IMR-90 (cell line): ENCODE measurements at regions not wholly inside any gene's neighbourhood (a gene's known extent, or its start where the extent isn't known, plus 50 kb on each side); places are given as distances from the start of the nearest gene placed in this dataset.

ENCODE experiments used
- BHLHE40 ChIP-seq: fragments of 150-350 bp; IDR thresholded peaks from 2 replicates; pipeline ENCODE4 v1.6.1; 2016; ENCODE audit warnings: mild to moderate bottlenecking, low read depth, low read length
- CEBPB ChIP-seq: IDR thresholded peaks from 2 replicates; pipeline ENCODE4 v1.6.1; 2012; ENCODE audit warnings: low read depth, low read length, improper control_type of control experiment
- CTCF ChIP-seq: conservative IDR thresholded peaks from 2 replicates; pipeline ENCODE4 v1.5.1; 2012; ENCODE audit warnings: mild to moderate bottlenecking, low read depth, low read length, improper control_type of control experiment
- ELK1 ChIP-seq: fragments of 150-350 bp; IDR thresholded peaks from 2 replicates; pipeline ENCODE4 v1.6.1; 2016; ENCODE audit warnings: low read depth, mild to moderate bottlenecking, low read length, moderate library complexity, borderline replicate concordance
- FOS ChIP-seq: fragments of 150-350 bp; IDR thresholded peaks from 2 replicates; pipeline ENCODE4 v1.6.1; 2016; ENCODE audit warnings: low read depth, low read length
- MAFK ChIP-seq: IDR thresholded peaks from 2 replicates; pipeline ENCODE4 v1.6.1; 2012; ENCODE audit warnings: low read depth, low read length, improper control_type of control experiment
- MAZ ChIP-seq: IDR thresholded peaks from 2 replicates; pipeline ENCODE4 v1.6.1; 2012; ENCODE audit warnings: low read depth, mild to moderate bottlenecking, low read length, improper control_type of control experiment, moderate library complexity, borderline replicate concordance
- POLR2A ChIP-seq: IDR thresholded peaks from 2 replicates; pipeline ENCODE4 v1.6.1; 2012; ENCODE audit warnings: mild to moderate bottlenecking, low read depth, low read length
- RAD21 ChIP-seq: IDR thresholded peaks from 2 replicates; pipeline ENCODE4 v1.6.1; 2012; ENCODE audit warnings: low read length, improper control_type of control experiment
- RCOR1 ChIP-seq: IDR thresholded peaks from 2 replicates; pipeline ENCODE4 v1.6.1; 2012; ENCODE audit warnings: mild to moderate bottlenecking, low read length, improper control_type of control experiment; ENCODE audit not compliant: insufficient replicate concordance
- RFX5 ChIP-seq: IDR thresholded peaks from 2 replicates; pipeline ENCODE4 v1.8.0; 2012; ENCODE audit warnings: low read depth, mild to moderate bottlenecking, low read length, moderate library complexity
- SMC3 ChIP-seq: fragments of 150-350 bp; IDR thresholded peaks from 2 replicates; pipeline ENCODE4 v1.6.1; 2016; ENCODE audit warnings: low read depth, mild to moderate bottlenecking, antibody characterized with exemption, low read length, moderate library complexity
- TF ChIP-seq, protein P1 (sequence below): fragments of 150-350 bp; IDR thresholded peaks from 2 replicates; pipeline ENCODE4 v1.6.1; 2017; ENCODE audit warnings: mild to moderate bottlenecking, antibody characterized with exemption, low read length, low read depth

DNA sequence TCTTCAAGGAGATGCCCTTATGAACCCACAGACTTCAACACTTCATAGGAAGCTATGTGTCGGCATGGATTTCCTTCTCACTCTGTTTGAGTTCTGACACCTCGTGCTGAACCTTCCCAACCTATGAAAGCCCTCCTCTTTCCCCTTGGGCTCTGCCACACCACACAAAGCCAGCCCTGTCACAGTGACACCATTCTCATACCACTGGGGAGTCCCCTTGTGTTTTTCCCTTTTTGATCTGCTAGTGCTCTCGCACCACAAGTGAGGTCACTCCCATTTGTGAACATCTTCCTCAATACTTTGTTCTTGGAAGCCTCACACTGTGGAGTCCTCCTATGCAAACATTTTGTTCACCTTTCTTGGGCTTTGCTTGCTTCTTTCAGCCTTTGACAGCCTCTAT is 264.6 kb upstream of the ALG10 start:
- TF ChIP-seq CTCF (no peak), BHLHE40 (no peak), POLR2A (no peak), MAZ (no peak), MAFK (no peak), SMC3 (no peak), RFX5 (no peak), CEBPB (no peak), RAD21 (no peak), ELK1 (no peak), FOS (no peak), RCOR1 (no peak)
- TF ChIP-seq, protein P1, sequence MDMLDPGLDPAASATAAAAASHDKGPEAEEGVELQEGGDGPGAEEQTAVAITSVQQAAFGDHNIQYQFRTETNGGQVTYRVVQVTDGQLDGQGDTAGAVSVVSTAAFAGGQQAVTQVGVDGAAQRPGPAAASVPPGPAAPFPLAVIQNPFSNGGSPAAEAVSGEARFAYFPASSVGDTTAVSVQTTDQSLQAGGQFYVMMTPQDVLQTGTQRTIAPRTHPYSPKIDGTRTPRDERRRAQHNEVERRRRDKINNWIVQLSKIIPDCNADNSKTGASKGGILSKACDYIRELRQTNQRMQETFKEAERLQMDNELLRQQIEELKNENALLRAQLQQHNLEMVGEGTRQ = no peak
